ENCODE measurements at regions not wholly inside any gene's neighbourhood (a gene's known extent, or its start where the extent isn't known, plus 50 kb on each side); places are given as distances from the start of the nearest gene placed in this dataset.

- DNase-seq, result no peak
Observed at GRCh38 chr9:7984203-7984602, 184.6 kb upstream of the DMAC1 start.

GRCh38 chr9:7983490-7983889 lies 183.9 kb upstream of the DMAC1 start:
- DNase-seq, result no peak
- intact Hi-C loops (cut with DNase I; ENCODE audit: low total_unique reads) (no loop called here), in situ Hi-C loops (cut with MboI; ENCODE audit: low sequenced_read_pairs in 4 of 4) (no loop called here)
- Histone ChIP-seq H3K27ac (no peak overlapping the region), H3K4me3 (no peak overlapping the region), H3K36me3 (no peaks in the 10 kb centered on the region), H3K9me3 (no peaks in the 10 kb centered on the region), H3K4me1 (no peaks in the 10 kb centered on the region), H3K27me3 (no peaks in the 10 kb centered on the region)
- TF ChIP-seq CTCF (IDR thresholded peaks at IDR 0.05 in 4 of 5, conservative IDR thresholded peaks at IDR 0.05 in 1 of 5) (no peak), POLR2A (IDR thresholded peaks at IDR 0.05) (no peak)
- ATAC-seq, result no peak

More at GRCh38 chr9:7984203-7984602, 184.6 kb upstream of the DMAC1 start:
- Histone ChIP-seq H3K27ac (no peak overlapping the region), H3K27me3 (no peaks in the 10 kb centered on the region), H3K4me3 (no peak overlapping the region), H3K36me3 (no peaks in the 10 kb centered on the region), H3K9me3 (no peaks in the 10 kb centered on the region), H3K4me1 (no peaks in the 10 kb centered on the region)
- intact Hi-C loops (cut with DNase I; ENCODE audit: low total_unique reads), result no loop called here
- TF ChIP-seq CTCF (IDR thresholded peaks at IDR 0.05 in 4 of 5, conservative IDR thresholded peaks at IDR 0.05 in 1 of 5) (no peak), POLR2A (IDR thresholded peaks at IDR 0.05) (no peak)
- in situ Hi-C loops (cut with MboI; ENCODE audit: low sequenced_read_pairs in 4 of 4), result no loop called here
- ATAC-seq, result no peak

- in situ Hi-C loops (cut with MboI; ENCODE audit: low sequenced_read_pairs in 4 of 4) (no loop called here), intact Hi-C loops (cut with DNase I; ENCODE audit: low total_unique reads) (no loop called here)
- DNase-seq (no peak), ATAC-seq (no peak)
- no peaks in the 10 kb centered on the region for H3K36me3 ChIP-seq
- H3K27ac ChIP-seq, result no peak overlapping the region
- TF ChIP-seq CTCF (IDR thresholded peaks at IDR 0.05 in 4 of 5, conservative IDR thresholded peaks at IDR 0.05 in 1 of 5) (no peak), POLR2A (IDR thresholded peaks at IDR 0.05) (no peak)
- H3K9me3 ChIP-seq, result no peaks in the 10 kb centered on the region
- no peaks in the 10 kb centered on the region for H3K27me3 ChIP-seq
- H3K4me1 ChIP-seq, result no peaks in the 10 kb centered on the region
- no peak overlapping the region for H3K4me3 ChIP-seq
Observed at GRCh38 chr9:7982907-7983306, 183.3 kb upstream of the DMAC1 start.

- ATAC-seq, result no peak
Observed at GRCh38 chr9:7980691-7981289, 181.2 kb upstream of the DMAC1 start.

More at GRCh38 chr9:7980691-7981289, 181.2 kb upstream of the DMAC1 start:
- in situ Hi-C loops (cut with MboI; ENCODE audit: low sequenced_read_pairs in 4 of 4) (no loop called here), intact Hi-C loops (cut with DNase I; ENCODE audit: low total_unique reads) (no loop called here)
- Histone ChIP-seq H3K27ac (no peak overlapping the region), H3K27me3 (no peaks in the 10 kb centered on the region), H3K9me3 (no peaks in the 10 kb centered on the region), H3K36me3 (no peaks in the 10 kb centered on the region), H3K4me1 (no peaks in the 10 kb centered on the region), H3K4me3 (no peak overlapping the region)
- no peak for TF ChIP-seq CTCF (IDR thresholded peaks at IDR 0.05 in 4 of 5, conservative IDR thresholded peaks at IDR 0.05 in 1 of 5)
- TF ChIP-seq POLR2A (IDR thresholded peaks at IDR 0.05), result no peak
- DNase-seq, result no peak

All from gastrocnemius medialis (tissue), 4 donors.